IMR-90 (cell line): ENCODE measurements at regions not wholly inside any gene's neighbourhood (a gene's known extent, or its start where the extent isn't known, plus 50 kb on each side); places are given as distances from the start of the nearest gene placed in this dataset.

Experiments
- ATAC-seq: fragments of 200-7000 bp; cut with Tn5 transposase; 2 replicates; pipeline ENCODE4 v1.9.1; 2020; ENCODE audit warnings: low read depth, mild to moderate bottlenecking, moderate library complexity
- BruUV-seq: library from RNA; stranded (reverse); fragments of 400-500 nt; replicated peaks from 2 replicates; lab custom pipeline; 2021; lab: Mats Ljungman, UMichigan
- CTCF ChIA-PET: fragments of 300-600 bp; formaldehyde crosslinking; extraction: SDS; loops from one replicate; lab custom pipeline; 2021; ENCODE audit warnings: antibody characterized with exemption; lab: Yijun Ruan, JAX
- POLR2A ChIA-PET: fragments of 300-600 bp; sonication (Branson Sonifier 250); formaldehyde crosslinking; loops from one replicate; lab custom pipeline; 2022; ENCODE audit warnings: antibody characterized with exemption; ENCODE audit not compliant: unreplicated experiment; lab: Charles Lee
- DNase-seq: peaks from one replicate; pipeline ENCODE4 v3.0.0; 2013
- H2AFZ ChIP-seq: replicated peaks from 2 replicates; pipeline ENCODE3; 2013; ENCODE audit warnings: low read length, mild to moderate bottlenecking; ENCODE audit not compliant: poor library complexity
- H2AK5ac ChIP-seq: 2 replicates; pipeline ENCODE4 v1.6.1; 2013; ENCODE audit warnings: low read depth, low read length, inconsistent platforms
- H2AK9ac ChIP-seq: replicated peaks from 2 replicates; pipeline ENCODE3; 2013; ENCODE audit warnings: mild to moderate bottlenecking, low read depth, low read length, moderate library complexity; ENCODE audit not compliant: poor library complexity
- H2BK120ac ChIP-seq: 2 replicates; pipeline ENCODE4 v1.6.1; 2013; ENCODE audit warnings: low read depth, low read length, inconsistent platforms
- H2BK15ac ChIP-seq: 3 replicates; pipeline ENCODE4 v1.6.1; 2013; ENCODE audit warnings: low read depth, low read length, inconsistent platforms
- H2BK20ac ChIP-seq: 2 replicates; pipeline ENCODE4 v1.6.1; 2013; ENCODE audit warnings: low read depth, mild to moderate bottlenecking, inconsistent platforms, low read length, moderate library complexity
- H2BK5ac ChIP-seq: 2 replicates; pipeline ENCODE4 v1.6.1; 2013; ENCODE audit warnings: mild to moderate bottlenecking, low read depth, low read length, inconsistent platforms; ENCODE audit not compliant: poor library complexity, severe bottlenecking
- H3K14ac ChIP-seq: replicated peaks from 2 replicates; pipeline ENCODE4 v1.6.1; 2013; ENCODE audit warnings: low read depth, low read length, inconsistent platforms
- H3K18ac ChIP-seq: 2 replicates; pipeline ENCODE4 v1.6.1; 2013; ENCODE audit warnings: low read depth, low read length, control low read depth
- H3K23ac ChIP-seq: 2 replicates; pipeline ENCODE4 v1.6.1; 2013; ENCODE audit warnings: low read depth, low read length, inconsistent platforms
- H3K27ac ChIP-seq: 2 replicates; pipeline ENCODE4 v1.5.1; 2013; ENCODE audit warnings: mild to moderate bottlenecking, control low read depth, low read length; ENCODE audit not compliant: insufficient read depth
- H3K27me3 ChIP-seq: 2 replicates; pipeline ENCODE4 v1.6.1; 2013; ENCODE audit warnings: low read length; ENCODE audit not compliant: control insufficient read depth, insufficient read depth
- H3K36me3 ChIP-seq: 2 replicates; pipeline ENCODE4 v1.6.1; 2013; ENCODE audit warnings: low read length, mixed read lengths; ENCODE audit not compliant: control insufficient read depth, insufficient read depth
- H3K4ac ChIP-seq: 2 replicates; pipeline ENCODE4 v1.6.1; 2013; ENCODE audit warnings: low read depth, low read length, inconsistent platforms
- H3K4me1 ChIP-seq: 2 replicates; pipeline ENCODE4 v1.6.1; 2013; ENCODE audit warnings: low read length, mixed read lengths; ENCODE audit not compliant: control insufficient read depth, insufficient read depth
- H3K4me2 ChIP-seq: 2 replicates; pipeline ENCODE4 v1.6.1; 2013; ENCODE audit warnings: low read depth, mild to moderate bottlenecking, control low read depth, low read length, moderate library complexity
- H3K4me3 ChIP-seq: 2 replicates; pipeline ENCODE4 v1.5.1; 2013; ENCODE audit warnings: low read depth, mild to moderate bottlenecking, control low read depth, low read length, moderate library complexity; ENCODE audit not compliant: insufficient read depth
- H3K56ac ChIP-seq: 2 replicates; pipeline ENCODE4 v1.6.1; 2013; ENCODE audit warnings: low read length, inconsistent platforms; ENCODE audit not compliant: insufficient read depth; ENCODE audit errors: extremely low read depth
- H3K79me1 ChIP-seq, 2 experiments: 2 replicates each; pipeline ENCODE4 v1.6.1; 2013; ENCODE audit warnings: low read length in 2 of 2, inconsistent platforms in 1 of 2, low read depth in 1 of 2
- H3K9ac ChIP-seq: 2 replicates; pipeline ENCODE4 v1.6.1; 2013; ENCODE audit warnings: low read depth, low read length, control low read depth
- H3K9me1 ChIP-seq: 2 replicates; pipeline ENCODE4 v1.6.1; 2013; ENCODE audit warnings: low read length, inconsistent platforms; ENCODE audit not compliant: insufficient read depth
- H3K9me3 ChIP-seq: 2 replicates; pipeline ENCODE4 v1.6.1; 2013; ENCODE audit warnings: low read length; ENCODE audit not compliant: control insufficient read depth, insufficient read depth
- H4K20me1 ChIP-seq: 2 replicates; pipeline ENCODE4 v1.6.1; 2013; ENCODE audit warnings: low read length, inconsistent platforms; ENCODE audit not compliant: insufficient read depth
- H4K5ac ChIP-seq: 2 replicates; pipeline ENCODE4 v1.6.1; 2013; ENCODE audit warnings: mild to moderate bottlenecking, low read depth, low read length, control low read depth
- H4K8ac ChIP-seq, 2 experiments: 2 replicates each; pipeline ENCODE4 v1.6.1; 2013; ENCODE audit warnings: low read depth in 2 of 2, low read length in 2 of 2, control low read depth in 1 of 2, inconsistent platforms in 1 of 2
- H4K91ac ChIP-seq: 2 replicates; pipeline ENCODE4 v1.6.1; 2013; ENCODE audit warnings: low read depth, low read length, inconsistent platforms; ENCODE audit not compliant: insufficient read depth
- BHLHE40 ChIP-seq: fragments of 150-350 bp; IDR thresholded peaks from 2 replicates; pipeline ENCODE4 v1.6.1; 2016; ENCODE audit warnings: mild to moderate bottlenecking, low read depth, low read length
- CEBPB ChIP-seq: IDR thresholded peaks from 2 replicates; pipeline ENCODE4 v1.6.1; 2012; ENCODE audit warnings: low read depth, low read length, improper control_type of control experiment
- CHD1 ChIP-seq: IDR thresholded peaks from 2 replicates; pipeline ENCODE4 v1.6.1; 2012; ENCODE audit warnings: low read depth, low read length, improper control_type of control experiment
- CTCF ChIP-seq: conservative IDR thresholded peaks from 2 replicates; pipeline ENCODE4 v1.5.1; 2012; ENCODE audit warnings: mild to moderate bottlenecking, low read depth, low read length, improper control_type of control experiment
- ELK1 ChIP-seq: fragments of 150-350 bp; IDR thresholded peaks from 2 replicates; pipeline ENCODE4 v1.6.1; 2016; ENCODE audit warnings: low read depth, mild to moderate bottlenecking, low read length, moderate library complexity, borderline replicate concordance
- FOS ChIP-seq: fragments of 150-350 bp; IDR thresholded peaks from 2 replicates; pipeline ENCODE4 v1.6.1; 2016; ENCODE audit warnings: low read depth, low read length
- MAFK ChIP-seq: IDR thresholded peaks from 2 replicates; pipeline ENCODE4 v1.6.1; 2012; ENCODE audit warnings: low read depth, low read length, improper control_type of control experiment
- MAZ ChIP-seq: IDR thresholded peaks from 2 replicates; pipeline ENCODE4 v1.6.1; 2012; ENCODE audit warnings: low read depth, mild to moderate bottlenecking, low read length, improper control_type of control experiment, moderate library complexity, borderline replicate concordance
- MXI1 ChIP-seq: IDR thresholded peaks from 2 replicates; pipeline ENCODE4 v1.6.1; 2012; ENCODE audit warnings: low read depth, mild to moderate bottlenecking, low read length, moderate library complexity, borderline replicate concordance
- NFE2L2 ChIP-seq: fragments of 150-350 bp; IDR thresholded peaks from 2 replicates; pipeline ENCODE4 v1.6.1; 2016; ENCODE audit warnings: low read depth, mild to moderate bottlenecking, low read length
- POLR2A ChIP-seq: IDR thresholded peaks from 2 replicates; pipeline ENCODE4 v1.6.1; 2012; ENCODE audit warnings: mild to moderate bottlenecking, low read depth, low read length
- RAD21 ChIP-seq: IDR thresholded peaks from 2 replicates; pipeline ENCODE4 v1.6.1; 2012; ENCODE audit warnings: low read length, improper control_type of control experiment
- RCOR1 ChIP-seq: IDR thresholded peaks from 2 replicates; pipeline ENCODE4 v1.6.1; 2012; ENCODE audit warnings: mild to moderate bottlenecking, low read length, improper control_type of control experiment; ENCODE audit not compliant: insufficient replicate concordance
- RFX5 ChIP-seq: IDR thresholded peaks from 2 replicates; pipeline ENCODE4 v1.8.0; 2012; ENCODE audit warnings: low read depth, mild to moderate bottlenecking, low read length, moderate library complexity
- SMC3 ChIP-seq: fragments of 150-350 bp; IDR thresholded peaks from 2 replicates; pipeline ENCODE4 v1.6.1; 2016; ENCODE audit warnings: low read depth, mild to moderate bottlenecking, antibody characterized with exemption, low read length, moderate library complexity
- USF2 ChIP-seq: fragments of 150-350 bp; IDR thresholded peaks from 2 replicates; pipeline ENCODE4 v1.6.1; 2017; ENCODE audit warnings: mild to moderate bottlenecking, antibody characterized with exemption, low read length, low read depth
- WGBS, 2 experiments: methylation state at CpG; one replicate each; pipeline versions ENCODE4 v1.1.5 to v1.1.7; 2013; ENCODE audit warnings: missing lambda C conversion rate in 2 of 2; ENCODE audit not compliant: insufficient read length in 1 of 2; ENCODE audit errors: extremely low coverage in 2 of 2; 5-methylcytosine and 5-hydroxymethylcytosine counted together
- dilution Hi-C: fragments of 300-500 bp; cut with HindIII; formaldehyde crosslinking; loops from one replicate; pipeline ENCODE4 v1.14.3; 2018; ENCODE audit warnings: low sequenced_read_pairs; ENCODE audit not compliant: unreplicated experiment
- in situ Hi-C: fragments of 300-500 bp; cut with MboI; formaldehyde crosslinking; loops from 3 replicates; pipeline ENCODE4 v1.14.3; 2019; ENCODE audit warnings: low sequenced_read_pairs, inconsistent platforms, mixed read lengths
- intact Hi-C: fragments of 100-400 bp; cut with micrococcal nuclease; formaldehyde crosslinking; loops from 2 replicates; pipeline ENCODE4 v1.10.0; 2022

GRCh38 chr2:238510911-238511613 is 84.3 kb downstream of the ASB1 start:
- Histone ChIP-seq H3K9ac (no peak overlapping the region), H2AFZ (peak overlapping the region; percentile 18), H3K27ac (no peak overlapping the region), H4K20me1 (no peaks in the 10 kb centered on the region), H3K14ac (no peak overlapping the region), H4K91ac (no peak overlapping the region), H3K9me3 (no peaks in the 10 kb centered on the region), H2AK9ac (no peak overlapping the region), H3K79me1 (no peaks in the 10 kb centered on the region), H2BK15ac (no peak overlapping the region), H3K36me3 (no peaks in the 10 kb centered on the region), H2BK5ac (no peak overlapping the region), H3K4ac (no peak overlapping the region), H4K5ac (no peak overlapping the region), H2AK5ac (no peak overlapping the region), H3K23ac (no peak overlapping the region), H3K9me1 (no peaks in the 10 kb centered on the region), H4K8ac (no peak overlapping the region), H3K4me1 (no peaks in the 10 kb centered on the region; the same call in 1 of the 2 replicates), H3K4me2 (no peak overlapping the region), H3K56ac (no peak overlapping the region), H3K27me3 (peaks cover 2% of the 10 kb centered on the region; the same call in 1 of the 2 replicates), H2BK20ac (no peak overlapping the region), H2BK120ac (no peak overlapping the region), H3K18ac (no peak overlapping the region), H3K4me3 (no peak overlapping the region)
- DNase-seq (no peak), ATAC-seq (no peak)
- intact Hi-C loops (loop anchor here (10.0 kb wide), 1 partner anchor 494 kb away; no protein-coding TSS in a partner anchor), in situ Hi-C loops (no loop called here), dilution Hi-C loops (no loop called here)
- BruUV-seq: no TSS peak
- ChIA-PET POLR2A (no interaction called here), CTCF (no interaction called here)
- 86% methylated on average over 14 of the region's 26 CpGs; no CpG with 5 or more reads in 1 of the 2 experiments for WGBS, 2 experiments
- TF ChIP-seq CTCF: no peak
- no peak for TF ChIP-seq RCOR1
- no peak for TF ChIP-seq RFX5
- TF ChIP-seq SMC3: no peak
- TF ChIP-seq USF2: no peak
- no peak for TF ChIP-seq NFE2L2
- TF ChIP-seq MAZ: no peak
- TF ChIP-seq FOS: no peak
- TF ChIP-seq POLR2A: no peak
- no peak for TF ChIP-seq RAD21
- no peak for TF ChIP-seq MAFK
- no peak for TF ChIP-seq ELK1
- TF ChIP-seq BHLHE40: no peak
- TF ChIP-seq MXI1: no peak
- TF ChIP-seq CEBPB: no peak
- TF ChIP-seq CHD1: no peak
